ENCODE measurements at regions not wholly inside any gene's neighbourhood (a gene's known extent, or its start where the extent isn't known, plus 50 kb on each side); places are given as distances from the start of the nearest gene placed in this dataset.

- no peak overlapping the region for H3K4me3 Mint-ChIP-seq
- ATAC-seq (ENCODE audit: poor library complexity) (no peak), DNase-seq (no peak)
- Histone ChIP-seq H3K36me3 (ENCODE audit: insufficient read depth, low read length) (no peaks in the 10 kb centered on the region), H3K9me3 (ENCODE audit: control insufficient read depth in 1 of 2, insufficient read depth in 1 of 2, low read length in 2 of 2) (no peaks in the 10 kb centered on the region), H3K4me1 (ENCODE audit: insufficient read depth, low read length) (no peaks in the 10 kb centered on the region), H3K4me3 (ENCODE audit: low read length) (no peak overlapping the region), H3K27ac (ENCODE audit: low read depth in 1 of 2, low read length in 2 of 2) (no peak overlapping the region), H3K27me3 (ENCODE audit: control insufficient read depth in 1 of 2, insufficient read depth in 2 of 2, low read length in 2 of 2) (no peaks in the 10 kb centered on the region)
- ChIA-PET POLR2A (no interaction called here), CTCF (no interaction called here)
- H3K27ac Mint-ChIP-seq, result no peak overlapping the region
- no peaks in the 10 kb centered on the region for H3K9me3 Mint-ChIP-seq
- intact Hi-C loops (cut with DNase I, micrococcal nuclease), result loop anchor here in 1 of 2 experiments (10.0 kb wide), 1 partner anchor 557 kb away; no protein-coding TSS in a partner anchor
- peaks cover 2% of the 10 kb centered on the region for H3K27me3 Mint-ChIP-seq
- H3K36me3 Mint-ChIP-seq (ENCODE audit: low read depth), result no peaks in the 10 kb centered on the region
- H3K4me1 Mint-ChIP-seq (ENCODE audit: low read depth), result peaks cover 7% of the 10 kb centered on the region
- no peak for TF ChIP-seq CTCF (IDR thresholded peaks at IDR 0.05)
Observed at GRCh38 chr7:148507787-148508186, 82.8 kb upstream of the C7orf33 start.

GRCh38 chr7:148514236-148514635, 76.3 kb upstream of the C7orf33 start:
- Mint-ChIP-seq H3K36me3 (ENCODE audit: low read depth) (no peaks in the 10 kb centered on the region), H3K27me3 (peaks cover 10% of the 10 kb centered on the region), H3K9me3 (no peaks in the 10 kb centered on the region), H3K4me1 (ENCODE audit: low read depth) (no peaks in the 10 kb centered on the region), H3K4me3 (no peak overlapping the region), H3K27ac (no peak overlapping the region)
- no peaks in the 10 kb centered on the region for H3K27me3 ChIP-seq (ENCODE audit: control insufficient read depth in 1 of 2, insufficient read depth in 2 of 2, low read length in 2 of 2)
- ATAC-seq (ENCODE audit: poor library complexity) (no peak), DNase-seq (no peak)
- no peak overlapping the region for H3K27ac ChIP-seq (ENCODE audit: low read depth in 1 of 2, low read length in 2 of 2)
- CTCF ChIA-PET, result no interaction called here
- H3K36me3 ChIP-seq (ENCODE audit: insufficient read depth, low read length), result no peaks in the 10 kb centered on the region
- no peak for TF ChIP-seq CTCF (IDR thresholded peaks at IDR 0.05)
- no peak overlapping the region for H3K4me3 ChIP-seq (ENCODE audit: low read length)
- intact Hi-C loops (cut with DNase I, micrococcal nuclease), result no loop called here
- POLR2A ChIA-PET, result no interaction called here
- no peaks in the 10 kb centered on the region for H3K4me1 ChIP-seq (ENCODE audit: insufficient read depth, low read length)
- H3K9me3 ChIP-seq (ENCODE audit: control insufficient read depth in 1 of 2, insufficient read depth in 1 of 2, low read length in 2 of 2), result no peaks in the 10 kb centered on the region

- H3K27me3 ChIP-seq (ENCODE audit: control insufficient read depth in 1 of 2, insufficient read depth in 2 of 2, low read length in 2 of 2), result no peaks in the 10 kb centered on the region
- no peaks in the 10 kb centered on the region for H3K9me3 Mint-ChIP-seq
- H3K36me3 Mint-ChIP-seq (ENCODE audit: low read depth), result no peaks in the 10 kb centered on the region
- no peak for TF ChIP-seq CTCF (IDR thresholded peaks at IDR 0.05)
- no peaks in the 10 kb centered on the region for H3K4me1 ChIP-seq (ENCODE audit: insufficient read depth, low read length)
- no peak overlapping the region for H3K27ac Mint-ChIP-seq
- ChIA-PET CTCF (no interaction called here), POLR2A (no interaction called here)
- intact Hi-C loops (cut with DNase I, micrococcal nuclease), result no loop called here
- DNase-seq (no peak), ATAC-seq (ENCODE audit: poor library complexity) (no peak)
- H3K27me3 Mint-ChIP-seq, result peaks cover 20% of the 10 kb centered on the region
- H3K4me3 Mint-ChIP-seq, result no peak overlapping the region
- H3K36me3 ChIP-seq (ENCODE audit: insufficient read depth, low read length), result no peaks in the 10 kb centered on the region
- no peaks in the 10 kb centered on the region for H3K9me3 ChIP-seq (ENCODE audit: control insufficient read depth in 1 of 2, insufficient read depth in 1 of 2, low read length in 2 of 2)
- no peak overlapping the region for H3K4me3 ChIP-seq (ENCODE audit: low read length)
- no peaks in the 10 kb centered on the region for H3K4me1 Mint-ChIP-seq (ENCODE audit: low read depth)
- H3K27ac ChIP-seq (ENCODE audit: low read depth in 1 of 2, low read length in 2 of 2), result no peak overlapping the region
Observed at GRCh38 chr7:148515237-148515636, 75.3 kb upstream of the C7orf33 start.
